ENCODE measurements at regions not wholly inside any gene's neighbourhood (a gene's known extent, or its start where the extent isn't known, plus 50 kb on each side); places are given as distances from the start of the nearest gene placed in this dataset.

DNA sequence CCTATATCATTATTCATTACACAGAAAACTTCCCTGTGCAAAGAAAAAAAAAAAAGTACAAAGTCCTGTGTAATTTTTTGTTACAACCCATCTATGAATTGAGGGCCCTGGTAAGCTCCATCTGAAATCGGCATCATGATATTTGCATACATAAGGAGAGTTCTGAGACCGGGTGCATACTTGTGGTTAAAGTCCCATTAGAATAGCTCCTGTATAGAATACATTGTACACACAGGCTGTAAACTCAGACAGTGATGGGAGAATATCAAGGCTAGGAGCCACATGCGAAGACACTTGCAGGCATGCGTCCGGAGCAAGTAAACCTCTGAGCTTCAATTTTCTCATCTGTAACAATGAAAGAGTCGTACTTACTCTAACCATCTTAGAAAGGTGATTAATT is 353.2 kb downstream of the ETS1 start:
- TF ChIP-seq CTCF (IDR thresholded peaks at IDR 0.05): no peak
- no peak for TF ChIP-seq POLR2A (IDR thresholded peaks at IDR 0.05; ENCODE audit: low read depth)
